GM18907 (cell line): ENCODE measurements at regions not wholly inside any gene's neighbourhood (a gene's known extent, or its start where the extent isn't known, plus 50 kb on each side); places are given as distances from the start of the nearest gene placed in this dataset.
"Not testable (repeated sequence)": the region's sequence is repeated elsewhere in the genome, so short reads cannot be mapped to it uniquely, and the experiment has no call there.

Experiments used
- ATAC-seq: cut with Tn5 transposase; IDR thresholded peaks from one replicate; pipeline ENCODE4 v1.9.1; 2021; ENCODE audit warnings: mild to moderate bottlenecking, moderate library complexity; ENCODE audit not compliant: unreplicated experiment

GRCh38 chr6:133046576-133046975 is 194.6 kb upstream of the EYA4 start:
- no peak for ATAC-seq

- ATAC-seq, result no peak
These were observed 194.0 kb upstream of the EYA4 start for GRCh38 chr6:133047065-133047665.

DNA sequence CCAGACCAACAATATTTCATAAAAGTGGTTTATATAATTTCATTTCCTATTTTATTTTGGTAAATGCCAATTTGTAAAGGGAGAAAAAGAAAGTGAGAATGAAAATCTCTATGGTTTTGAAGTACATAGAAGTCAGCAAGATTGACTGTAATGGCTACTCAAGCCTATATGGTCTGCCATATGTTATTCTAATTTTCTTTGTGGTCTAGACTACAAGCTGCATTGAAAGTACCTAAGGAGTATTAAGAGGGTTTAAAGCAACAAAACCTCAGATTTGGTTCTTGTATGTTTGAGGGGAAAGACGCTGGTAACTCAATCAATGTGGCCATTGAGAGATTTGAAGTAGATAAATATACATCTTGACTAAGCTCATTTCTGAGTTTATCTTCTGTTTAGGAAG is 193.5 kb upstream of the EYA4 start:
- no peak for ATAC-seq

DNA sequence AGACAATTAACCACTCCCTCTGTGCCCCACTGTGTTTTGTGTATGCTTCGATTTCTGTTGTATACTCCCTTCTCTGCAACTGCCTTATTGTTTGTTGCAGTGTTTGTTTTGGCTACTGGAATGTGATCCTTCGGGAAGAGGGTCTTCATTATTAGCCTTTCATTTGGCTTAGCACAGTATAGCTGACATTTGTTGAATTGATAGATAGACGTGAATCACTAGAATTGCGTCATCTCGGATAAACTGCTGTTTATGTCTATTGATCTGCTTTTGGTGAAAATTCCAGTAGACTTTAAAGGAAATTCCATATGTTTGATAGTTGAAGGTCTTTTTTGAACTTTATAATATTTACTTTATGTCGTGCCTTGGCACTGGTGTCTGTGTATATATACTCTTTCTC is 189.9 kb upstream of the EYA4 start:
- ATAC-seq, result no peak

GRCh38 chr6:133052465-133052864 is 188.7 kb upstream of the EYA4 start:
- no peak for ATAC-seq

DNA sequence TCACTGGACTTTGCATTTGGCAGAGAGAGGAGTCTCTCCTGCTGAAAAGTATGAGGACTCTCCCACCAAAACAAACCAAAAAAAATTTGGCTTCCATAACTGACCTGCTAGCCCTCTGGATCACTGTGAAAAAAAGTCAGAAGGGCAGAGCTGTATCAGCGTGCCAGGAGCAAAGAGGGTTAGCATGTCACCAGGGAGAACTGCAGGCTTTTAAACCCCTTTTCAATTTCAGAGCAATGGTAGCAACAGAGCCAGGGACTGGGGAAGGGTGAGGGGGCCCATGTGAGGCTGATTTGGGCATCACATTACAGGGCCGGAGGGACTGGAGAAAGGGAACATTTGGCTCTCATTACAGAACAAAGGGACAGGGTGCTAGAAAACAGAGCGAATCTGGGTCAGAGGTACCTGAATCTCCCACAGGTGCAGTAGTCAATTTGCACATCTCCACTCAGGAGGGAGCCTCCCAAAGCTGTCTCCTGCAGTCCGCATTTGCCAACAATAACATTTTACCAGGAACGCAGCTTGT is 185.7 kb upstream of the EYA4 start:
- ATAC-seq, result no peak

DNA sequence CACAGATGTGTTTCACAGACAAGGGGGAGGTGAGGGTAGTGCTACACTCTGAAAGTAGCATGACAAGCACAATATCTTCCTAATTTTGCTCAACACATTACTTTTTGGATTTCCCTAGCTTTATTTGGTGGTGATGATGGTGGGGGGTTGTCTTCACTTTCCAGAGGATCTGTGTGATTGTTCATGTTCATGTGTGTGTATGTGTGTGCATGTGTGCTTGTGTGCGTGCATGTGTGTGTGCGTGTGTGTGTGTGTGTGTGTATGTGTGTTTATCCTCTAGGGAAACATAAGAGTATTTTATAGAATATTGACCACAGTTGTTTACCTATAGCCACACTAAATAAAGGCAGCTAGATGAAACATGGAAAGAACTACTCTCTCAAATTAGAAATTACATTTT is 183.8 kb upstream of the EYA4 start:
- ATAC-seq, result no peak

GRCh38 chr6:133062077-133062476 is 179.1 kb upstream of the EYA4 start:
- ATAC-seq, result no peak

DNA sequence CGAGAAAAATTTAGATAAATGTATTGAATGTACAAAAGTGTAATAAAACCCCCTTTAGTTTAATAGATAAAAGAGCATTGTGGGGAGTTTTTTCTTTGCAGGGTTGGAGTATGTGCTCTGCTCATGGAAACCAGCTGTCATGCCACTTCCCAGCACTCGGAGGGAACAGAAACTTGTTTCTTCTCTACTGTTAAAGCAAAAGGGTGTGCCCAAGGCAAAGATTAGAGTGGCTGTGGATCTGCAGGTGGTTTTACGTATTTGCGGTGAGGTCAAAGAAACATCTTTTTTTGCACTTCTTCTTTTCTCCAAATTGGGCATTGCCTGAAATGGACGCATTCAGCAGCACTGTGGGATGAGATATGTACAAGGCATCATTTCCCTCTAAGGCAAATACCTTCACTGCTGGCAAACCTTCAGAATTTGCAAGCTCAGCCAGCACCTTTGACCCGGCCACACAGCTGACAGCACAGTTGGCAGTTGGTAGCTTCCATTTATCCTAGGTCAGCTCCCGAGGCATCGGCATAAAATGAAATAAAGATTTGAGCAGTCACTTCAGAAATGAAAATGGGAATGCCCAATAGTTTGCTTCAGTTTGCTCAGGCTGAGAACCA is 178.4 kb upstream of the EYA4 start:
- ATAC-seq, result no peak

- no peak for ATAC-seq
These were observed 173.2 kb upstream of the EYA4 start for GRCh38 chr6:133067960-133068359.

DNA sequence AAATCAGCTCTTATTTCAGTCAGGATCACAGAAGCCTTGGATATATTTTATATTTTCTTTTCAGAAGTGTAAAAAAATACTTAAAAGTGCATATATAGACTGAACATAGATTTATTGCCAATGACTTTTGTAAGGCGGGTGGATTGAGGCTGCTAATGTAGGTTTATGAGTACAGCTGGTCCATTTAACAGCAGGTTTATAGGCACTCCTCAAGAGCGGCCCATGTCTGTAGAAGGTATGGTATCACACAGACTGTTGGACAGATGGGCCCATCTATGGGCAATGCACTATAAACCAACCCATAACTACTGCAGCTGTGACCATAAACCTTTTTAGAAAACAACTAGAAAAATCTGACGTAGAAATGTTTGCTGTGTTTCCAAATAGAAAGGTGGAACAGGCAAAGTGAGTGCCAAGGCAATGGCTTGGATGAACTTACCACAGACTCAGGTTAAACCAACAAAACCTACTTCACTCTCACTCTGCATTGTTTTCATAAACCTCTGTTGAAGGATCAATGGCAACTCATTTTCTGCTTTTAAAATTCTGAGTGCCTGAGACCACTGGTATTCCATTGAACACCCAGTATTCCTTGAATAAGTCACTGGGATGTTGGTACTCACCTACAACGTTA is 170.6 kb upstream of the EYA4 start:
- ATAC-seq, result no peak

GRCh38 chr6:133079901-133080300 is 161.3 kb upstream of the EYA4 start:
- no peak for ATAC-seq

DNA sequence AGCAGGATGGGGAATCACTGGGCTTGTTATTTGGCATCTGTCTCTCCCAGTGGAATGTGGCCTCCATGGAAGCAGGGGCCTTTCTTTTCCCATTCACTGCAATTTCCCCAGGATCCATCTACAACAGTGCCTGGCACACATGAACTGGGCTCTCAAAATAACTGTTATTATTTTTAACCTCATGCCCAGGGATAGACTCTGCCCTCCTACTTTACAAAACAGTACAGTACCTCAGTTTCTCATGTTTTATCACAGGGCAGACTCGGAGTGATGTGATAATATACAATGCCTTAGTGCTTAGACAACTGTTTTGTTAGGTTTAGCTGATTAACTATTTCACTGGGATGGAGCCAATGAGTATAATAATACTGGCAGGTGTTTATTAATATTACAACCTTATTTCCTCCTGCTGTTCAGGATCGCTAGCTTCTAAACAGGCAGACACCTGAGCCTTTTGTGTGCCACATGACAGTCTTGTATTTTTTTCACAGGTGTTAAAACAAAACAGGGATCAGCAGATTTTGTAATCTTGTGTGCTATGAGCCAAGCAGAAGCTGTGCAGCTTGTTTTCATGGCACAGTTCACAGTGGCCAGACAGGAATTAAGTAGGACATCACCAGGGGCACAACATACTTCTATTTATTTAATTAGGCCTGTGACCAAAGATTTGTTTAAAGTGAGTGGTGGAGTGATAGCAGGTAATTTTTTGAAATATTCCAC is 157.7 kb upstream of the EYA4 start:
- ATAC-seq, result no peak

- no peak for ATAC-seq
These were observed 155.7 kb upstream of the EYA4 start for GRCh38 chr6:133085471-133085870.

- no peak for ATAC-seq
These were observed 155.3 kb upstream of the EYA4 start for GRCh38 chr6:133085896-133086295.

DNA sequence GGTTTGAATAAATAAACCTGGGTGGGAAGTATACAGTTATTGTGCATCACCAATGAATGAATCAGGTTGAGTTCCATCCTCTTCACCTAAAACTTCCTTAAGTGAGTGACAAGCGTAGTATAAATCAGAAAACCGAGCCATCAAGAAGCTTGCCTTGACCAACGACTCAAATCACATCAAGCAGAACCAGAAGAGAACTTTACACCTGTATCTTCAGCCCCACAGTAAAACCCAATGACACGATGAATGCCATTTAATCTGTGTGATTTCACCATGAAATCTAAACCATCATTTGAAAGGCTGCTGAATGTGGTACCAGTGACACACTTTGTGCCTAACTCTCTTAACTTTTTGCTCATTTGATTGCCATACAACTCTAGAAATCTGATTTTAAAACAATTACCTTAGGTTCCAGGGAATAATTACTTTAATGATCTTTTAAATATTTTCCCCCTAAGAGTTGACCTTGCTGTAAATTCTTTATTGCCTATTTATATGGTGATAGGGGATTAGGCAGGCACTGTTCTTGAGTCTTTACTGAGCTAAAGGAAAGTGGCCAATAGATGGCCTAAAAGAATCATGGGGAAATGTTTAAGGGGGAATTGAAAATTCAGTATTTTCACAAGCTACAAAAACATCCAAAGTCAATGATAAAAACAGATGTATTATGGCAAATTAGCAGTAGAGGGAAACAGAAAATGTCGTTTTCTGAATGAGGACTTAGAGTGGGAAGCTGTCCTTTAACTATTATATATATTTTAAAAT is 152.0 kb upstream of the EYA4 start:
- no peak for ATAC-seq

- no peak for ATAC-seq
These were observed 149.0 kb upstream of the EYA4 start for GRCh38 chr6:133092199-133092598.

DNA sequence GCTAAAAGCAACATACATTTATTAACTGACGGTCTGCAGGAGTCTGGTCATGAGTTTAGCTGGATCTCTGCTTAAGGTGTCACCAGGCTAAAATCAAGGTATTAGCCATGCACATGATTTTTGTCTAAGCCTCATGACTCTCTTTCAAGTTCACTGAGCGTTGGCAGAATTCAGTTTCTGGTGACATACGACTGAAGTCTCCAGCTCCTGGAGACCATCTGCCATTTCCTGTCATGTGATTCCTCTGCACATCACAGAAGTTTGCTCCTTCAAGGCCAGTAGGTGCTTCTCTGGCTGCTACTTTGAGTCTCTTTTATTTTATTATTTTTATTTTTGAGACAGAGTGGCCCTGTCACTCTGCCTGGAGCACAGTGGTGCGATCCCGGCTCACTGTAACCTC is 148.4 kb upstream of the EYA4 start:
- ATAC-seq, result no peak

- not testable (repeated sequence) for ATAC-seq
These were observed 147.9 kb upstream of the EYA4 start for GRCh38 chr6:133093211-133093610.

DNA sequence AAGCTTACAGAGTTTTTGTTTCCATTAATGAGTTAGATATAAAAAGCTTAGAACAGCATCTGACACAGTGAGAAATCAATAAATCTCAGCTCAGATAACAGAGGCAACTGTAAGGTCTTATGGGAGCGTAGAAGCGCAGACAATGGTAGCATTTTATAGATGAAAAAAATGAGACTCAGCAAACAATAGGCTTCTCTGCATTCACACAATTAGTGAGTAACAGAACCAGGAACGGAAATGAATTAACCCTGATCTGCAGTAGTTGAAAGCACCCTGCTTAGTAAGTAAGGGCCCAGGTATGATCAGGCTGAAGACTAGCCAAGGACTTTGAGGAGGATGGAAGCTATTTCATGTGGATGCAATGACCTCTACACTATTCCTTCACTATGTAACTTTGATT is 147.2 kb upstream of the EYA4 start:
- ATAC-seq, result no peak

GRCh38 chr6:133097208-133097607 is 143.9 kb upstream of the EYA4 start:
- no peak for ATAC-seq
